CD4-positive, alpha-beta T cell treated with Interleukin-17A for 1 hour (primary cell): ENCODE measurements at regions not wholly inside any gene's neighbourhood (a gene's known extent, or its start where the extent isn't known, plus 50 kb on each side); places are given as distances from the start of the nearest gene placed in this dataset.
"Not testable (repeated sequence)": the region's sequence is repeated elsewhere in the genome, so short reads cannot be mapped to it uniquely, and the experiment has no call there.

Source experiments
- DNase-seq: peaks from one replicate; pipeline ENCODE4 v3.0.0-alpha.2; 2020

DNA sequence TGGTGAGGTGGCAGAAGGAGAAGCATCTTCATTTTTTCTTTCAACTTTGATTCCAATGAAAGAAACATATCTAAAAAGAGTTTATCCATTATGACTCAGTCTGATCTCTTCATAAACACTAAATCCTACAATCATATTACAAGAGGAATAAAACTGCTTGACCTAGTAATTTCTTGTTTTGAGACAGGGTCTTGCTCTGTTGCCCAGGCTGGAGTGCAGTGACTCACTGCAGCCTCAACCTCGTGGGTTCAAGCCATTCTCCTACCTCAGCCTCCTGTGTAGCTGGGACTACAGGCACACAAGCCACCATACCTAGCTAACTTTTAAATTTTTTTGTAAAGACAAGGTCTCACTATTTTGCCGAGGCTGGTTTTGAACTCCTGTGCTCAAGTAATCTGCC, 147.2 kb downstream of the NDUFA12 start:
- DNase-seq: no peak

- no peak for DNase-seq
Measured at GRCh38 chr12:94855853-94856252, 147.6 kb downstream of the NDUFA12 start.

DNA sequence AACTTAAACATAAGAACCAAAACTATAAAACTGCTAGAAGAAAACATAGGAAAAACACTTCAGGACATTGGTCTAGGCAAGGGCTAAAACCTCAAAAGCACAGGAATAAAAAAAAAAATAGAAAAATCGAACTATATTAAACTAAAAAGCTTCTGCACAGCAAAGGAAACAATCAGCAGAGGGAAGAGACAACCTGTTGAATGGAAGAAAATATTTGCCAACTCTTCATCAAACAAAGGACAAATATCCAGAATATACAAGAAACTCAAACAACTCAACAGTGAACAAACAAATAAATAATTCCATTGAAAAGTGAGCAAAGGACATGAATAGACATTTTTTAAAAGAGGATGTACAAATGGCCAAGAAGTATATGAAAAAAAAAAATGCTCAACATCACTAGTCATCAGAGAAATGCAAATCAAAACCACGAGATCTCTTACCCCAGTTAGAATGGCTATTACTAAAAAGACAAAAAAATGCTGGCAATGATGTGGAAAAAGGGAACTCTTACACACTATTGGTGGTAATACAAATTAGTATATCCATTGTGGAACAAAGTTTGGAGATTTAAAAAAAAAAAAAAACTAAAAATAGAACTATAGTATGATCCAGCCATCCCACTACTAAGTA, 152.0 kb downstream of the NDUFA12 start:
- DNase-seq: no peak

GRCh38 chr12:94849411-94849976, 154.0 kb downstream of the NDUFA12 start:
- no peak for DNase-seq

- no peak for DNase-seq
Measured at GRCh38 chr12:94848966-94849365, 154.5 kb downstream of the NDUFA12 start.

DNA sequence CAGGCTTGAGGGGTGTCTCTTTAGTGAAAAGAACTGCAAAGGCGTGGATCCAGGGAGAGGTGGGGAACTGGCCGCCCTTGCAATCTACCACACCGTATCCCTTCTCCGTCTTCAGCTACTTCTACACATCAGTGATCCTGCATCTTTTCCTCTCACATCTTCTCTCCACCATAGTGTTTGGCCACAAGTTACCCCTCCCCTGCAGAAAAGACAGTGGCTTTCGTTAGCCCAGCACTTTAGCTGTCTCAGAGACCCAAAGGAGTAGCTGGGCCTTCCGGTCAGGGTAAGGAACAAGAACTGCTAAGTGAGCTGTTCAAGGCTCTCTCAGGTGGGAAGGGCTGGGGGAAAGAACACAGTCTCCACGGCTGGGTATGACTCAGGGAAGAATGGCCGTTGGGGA, 158.4 kb downstream of the NDUFA12 start:
- DNase-seq: no peak

DNA sequence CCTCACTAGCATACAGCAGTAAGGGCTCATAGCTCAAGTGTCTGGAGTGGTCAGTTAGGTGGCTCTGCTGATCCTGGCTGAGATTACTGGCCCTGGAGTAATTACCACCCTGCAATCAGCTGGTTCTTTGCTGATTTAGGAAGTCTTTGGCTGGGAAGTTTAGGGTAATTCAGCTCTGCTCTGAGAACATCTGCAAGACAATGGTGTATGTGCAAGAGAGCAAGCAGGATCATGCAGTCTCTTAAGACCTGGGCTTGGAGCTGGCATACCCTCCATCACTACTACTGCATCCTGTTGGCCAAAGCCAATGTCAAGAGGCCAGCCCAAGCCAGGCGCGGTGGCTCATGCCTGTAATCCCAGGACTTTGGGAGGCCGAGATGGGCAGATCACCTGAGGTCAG, 159.0 kb downstream of the NDUFA12 start:
- no peak for DNase-seq

GRCh38 chr12:94841904-94842610, 161.4 kb downstream of the NDUFA12 start:
- no peak for DNase-seq

GRCh38 chr12:94841177-94841576, 162.3 kb downstream of the NDUFA12 start:
- DNase-seq: no peak

DNA sequence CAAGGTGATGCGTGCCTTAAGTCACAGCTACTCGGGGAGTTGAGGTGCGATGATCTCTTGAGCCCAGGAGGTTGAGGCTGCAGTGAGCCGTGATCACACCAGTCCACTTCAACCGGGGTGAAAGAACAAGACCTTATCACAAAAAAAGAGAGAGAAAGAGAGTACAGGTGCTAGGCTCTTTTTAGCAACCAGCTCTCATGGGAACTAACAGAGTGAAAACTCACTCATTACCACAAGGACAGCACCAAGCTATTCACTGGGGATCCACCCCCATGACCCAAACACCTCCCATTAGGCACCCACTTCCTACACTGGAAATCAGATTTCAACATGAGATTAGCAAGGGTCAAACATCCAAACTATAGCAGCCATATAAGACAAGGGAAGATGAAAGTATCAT, 164.2 kb downstream of the NDUFA12 start:
- DNase-seq: no peak

GRCh38 chr12:94836952-94837670, 166.4 kb downstream of the NDUFA12 start:
- not testable (repeated sequence) for DNase-seq

- no peak for DNase-seq
Measured at GRCh38 chr12:94834036-94834625, 169.4 kb downstream of the NDUFA12 start.

DNA sequence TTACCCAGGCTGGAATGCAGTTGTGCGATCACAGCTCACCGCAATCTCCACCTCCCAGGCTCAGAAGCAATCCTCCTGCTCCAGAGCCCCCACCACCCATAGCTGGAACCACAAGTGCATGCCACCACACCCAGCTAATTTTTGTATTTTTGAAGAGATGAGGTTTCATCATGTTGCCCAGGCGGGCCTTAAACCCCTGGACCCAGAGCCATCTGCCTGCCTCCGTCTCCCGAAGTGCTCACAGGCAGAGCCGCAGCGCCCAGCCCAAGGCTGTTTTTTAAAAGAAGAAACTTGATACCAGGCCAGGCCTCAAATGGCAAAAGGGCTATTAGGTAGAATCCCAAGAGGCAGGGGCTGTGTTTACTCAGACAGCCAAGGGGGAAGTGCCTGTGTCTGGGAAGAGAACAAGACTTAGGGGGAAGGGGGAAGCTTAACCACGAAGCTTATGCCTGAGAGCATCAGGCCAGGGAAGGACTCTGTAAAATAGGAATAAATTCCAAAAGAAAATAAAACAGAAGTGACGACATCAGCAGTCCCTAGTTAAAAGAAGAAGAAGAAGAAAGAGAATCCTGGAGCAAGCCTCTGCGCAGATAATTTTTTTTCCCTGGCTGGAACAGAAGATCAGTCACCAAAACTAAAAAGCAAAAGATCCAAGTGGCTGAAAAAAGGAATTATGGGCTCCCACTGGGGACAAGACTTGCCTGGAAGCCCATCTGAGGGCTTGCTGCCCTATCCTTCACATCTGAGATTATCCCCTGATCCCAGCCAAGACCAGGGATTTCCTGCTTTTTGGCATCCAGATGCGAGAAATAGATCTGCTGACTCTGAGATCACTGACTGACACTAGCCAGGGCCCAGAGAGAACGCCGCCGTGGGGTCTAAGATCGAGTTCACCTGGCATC, 170.5 kb downstream of the NDUFA12 start:
- no peak for DNase-seq

DNA sequence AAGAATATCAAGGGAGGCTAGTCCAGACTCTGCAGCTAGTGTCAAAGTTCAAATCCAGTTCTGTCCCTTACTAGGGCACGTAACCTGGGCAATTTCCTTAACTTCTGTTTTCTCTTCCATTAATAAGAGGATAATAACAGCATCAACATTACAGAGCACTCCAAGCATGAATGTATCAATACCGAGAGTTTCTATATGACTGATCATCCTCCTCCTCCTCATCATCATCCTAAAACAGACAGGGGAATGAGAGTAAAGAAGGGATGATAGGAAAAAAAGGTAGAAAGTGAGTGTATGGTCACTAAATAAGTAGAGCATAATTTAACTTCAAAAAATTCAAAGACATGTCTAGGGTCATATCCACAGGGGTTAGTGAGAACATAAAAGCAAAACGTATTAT, 171.4 kb downstream of the NDUFA12 start:
- no peak for DNase-seq

- peak; percentile 7 for DNase-seq
Measured at GRCh38 chr12:94831081-94831751, 172.3 kb downstream of the NDUFA12 start.

DNA sequence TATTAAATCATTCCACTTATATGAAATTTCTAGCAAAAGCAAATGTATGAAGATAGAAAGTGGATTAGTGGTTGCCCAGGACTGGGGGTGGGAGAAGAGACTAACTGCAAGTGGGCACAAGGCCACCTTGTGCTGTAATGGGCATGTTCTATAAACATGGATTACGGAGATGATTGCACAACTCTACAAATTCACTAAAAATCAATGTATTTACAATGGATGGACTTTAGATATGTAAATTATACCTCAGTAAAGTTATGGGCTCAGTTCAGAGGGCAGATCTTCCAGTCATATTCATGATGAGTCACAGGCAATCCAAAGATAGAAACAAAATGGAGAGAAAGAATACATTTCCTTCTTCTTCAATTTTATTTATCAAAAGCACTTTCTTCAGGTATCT, 173.9 kb downstream of the NDUFA12 start:
- DNase-seq: no peak

DNA sequence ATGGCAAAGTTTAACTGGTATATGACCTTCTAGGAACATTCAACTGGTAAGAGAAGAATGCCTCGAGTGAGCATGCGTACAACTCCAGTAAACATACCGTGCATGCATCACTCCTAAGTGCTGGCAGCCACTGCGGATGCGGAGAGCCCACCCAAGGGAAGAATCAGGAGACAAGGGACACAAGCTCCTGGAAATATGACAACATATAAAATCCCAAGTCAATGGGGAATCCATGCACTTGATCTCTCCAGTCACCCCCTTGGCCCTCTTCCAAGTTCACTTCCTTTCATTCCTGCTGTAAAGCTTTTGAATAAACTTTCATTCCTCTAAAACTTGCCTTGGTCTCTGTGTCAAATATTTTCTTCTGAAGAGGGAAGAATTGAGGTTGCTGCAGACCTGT, 168.7 kb upstream of the TMCC3 start:
- DNase-seq: no peak

- no peak for DNase-seq
Measured at GRCh38 chr12:94817695-94818075, 167.3 kb upstream of the TMCC3 start.

DNA sequence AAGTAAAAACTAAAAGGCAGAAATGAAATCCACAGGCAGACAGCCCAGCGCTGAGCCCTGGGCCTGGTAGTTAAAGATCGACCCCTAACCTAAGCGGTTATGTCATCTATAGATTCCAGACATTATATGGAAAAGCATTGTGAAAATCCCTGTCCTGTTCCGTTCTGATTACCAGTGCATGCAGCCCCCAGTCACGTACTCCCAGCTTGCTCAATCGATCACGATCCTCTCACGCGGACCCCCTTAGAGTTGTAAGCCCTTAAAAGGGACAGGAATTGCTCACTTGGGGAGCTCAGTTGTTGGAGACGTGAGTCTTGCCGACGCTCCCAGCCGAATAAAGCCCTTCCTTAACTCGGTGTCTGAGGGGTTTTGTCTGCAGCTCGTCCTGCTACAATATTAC, 166.8 kb upstream of the TMCC3 start:
- DNase-seq: not testable (repeated sequence)

GRCh38 chr12:94816746-94817145, 166.4 kb upstream of the TMCC3 start:
- not testable (repeated sequence) for DNase-seq

DNA sequence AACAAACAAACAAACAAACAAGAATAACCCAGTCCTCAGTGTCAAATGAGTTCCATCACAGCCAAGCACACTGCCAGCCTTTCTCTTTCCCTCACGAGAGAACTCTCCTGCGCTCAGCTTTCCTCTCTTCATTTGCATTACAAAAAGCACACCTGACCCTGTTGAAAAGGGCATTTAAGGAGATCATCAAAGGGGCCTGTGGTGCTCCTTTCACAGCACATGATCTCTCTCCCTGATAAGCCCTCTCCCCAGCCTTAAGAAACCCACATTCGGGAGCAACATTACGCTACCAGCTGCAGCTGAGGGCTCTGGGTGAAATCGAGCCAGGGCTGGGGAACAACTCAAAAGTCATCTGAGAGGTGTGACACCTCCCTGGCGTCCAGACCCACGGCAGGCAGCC, 165.6 kb upstream of the TMCC3 start:
- DNase-seq: no peak

DNA sequence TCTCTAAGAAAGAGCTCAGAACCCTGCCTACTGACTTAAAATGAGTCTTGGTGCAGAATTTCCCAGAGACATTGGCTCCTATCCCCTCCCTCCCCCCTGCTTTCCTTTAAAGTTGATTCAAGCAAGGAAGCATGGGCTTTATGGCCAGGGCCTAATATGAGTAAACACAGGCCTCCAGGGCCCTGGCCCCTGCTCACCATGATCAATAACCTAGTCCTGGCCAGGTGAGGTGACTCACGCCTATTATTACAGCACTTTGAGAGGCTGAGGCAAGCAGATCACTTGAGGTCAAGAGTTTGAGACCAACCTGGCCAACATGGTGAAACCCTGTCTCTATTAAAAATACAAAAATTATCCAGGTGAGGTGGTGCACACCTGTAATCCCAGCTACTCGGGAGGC, 165.1 kb upstream of the TMCC3 start:
- DNase-seq: no peak
